SK-N-MC (cell line): ENCODE measurements at regions not wholly inside any gene's neighbourhood (a gene's known extent, or its start where the extent isn't known, plus 50 kb on each side); places are given as distances from the start of the nearest gene placed in this dataset.

ENCODE experiments used
- EZH2 ChIP-seq: fragments of 200-600 bp; sonication (generic); IDR thresholded peaks from one replicate; pipeline ENCODE4 v1.6.1; 2017; ENCODE audit warnings: antibody characterized with exemption
- FOXP2 ChIP-seq: optimal IDR thresholded peaks from 2 replicates; pipeline ENCODE3; 2011; ENCODE audit warnings: mild to moderate bottlenecking, moderate library complexity; ENCODE audit not compliant: insufficient read depth; ENCODE audit errors: extremely low read length, control extremely low read depth

DNA sequence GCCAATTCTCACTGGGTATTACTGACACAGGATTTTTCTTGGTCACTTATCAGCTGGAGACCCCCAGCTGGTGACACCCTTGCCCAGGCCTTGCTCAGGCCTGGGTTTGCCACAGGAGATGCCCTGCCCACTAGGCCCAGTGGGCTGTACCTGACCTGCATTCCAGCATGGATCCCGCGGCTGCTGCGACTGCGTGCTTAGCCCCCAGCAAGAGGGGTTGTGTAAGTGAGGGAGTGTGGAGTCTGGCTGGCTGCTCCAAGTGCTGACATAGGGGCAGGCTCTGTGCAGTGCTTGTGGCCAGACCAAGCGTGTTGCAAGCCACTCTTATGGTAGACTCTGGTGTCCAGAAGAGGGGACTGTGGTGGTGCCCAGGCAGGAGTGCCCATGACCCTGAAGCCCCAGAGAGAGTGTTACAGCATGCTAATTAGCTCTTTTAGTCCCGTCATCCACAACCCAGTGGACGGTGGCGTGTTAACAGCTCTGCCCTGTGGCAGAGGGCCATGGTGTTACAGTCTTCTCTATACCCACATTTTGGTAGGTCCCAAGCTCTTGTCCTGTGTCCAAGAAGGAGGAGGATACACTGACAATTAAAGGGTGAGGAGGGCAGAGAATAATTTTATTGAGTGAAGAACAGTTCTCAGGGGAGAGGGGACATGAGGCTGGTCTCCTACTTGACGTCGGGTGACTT, 491.7 kb upstream of the MEIS1 start:
- no peak for TF ChIP-seq FOXP2
- no peak for TF ChIP-seq EZH2
